Spleen (tissue), 11 donors: ENCODE measurements at regions not wholly inside any gene's neighbourhood (a gene's known extent, or its start where the extent isn't known, plus 50 kb on each side); places are given as distances from the start of the nearest gene placed in this dataset.

ENCODE experiments used
- DNase-seq: peaks from one replicate; pipeline ENCODE4 v3.0.0-alpha.2; 2020
- H3K27ac ChIP-seq, 8 donors: fragments of 200-600 bp; sonication (generic) in 7 of 8; 1 replicate in 4 of 8; 2 replicates in 4 of 8; pipeline versions ENCODE4 v1.5.0 to v1.8.0; 2016 to 2021; ENCODE audit warnings: inconsistent platforms in 4 of 8, mild to moderate bottlenecking in 4 of 8, moderate library complexity in 1 of 8
- H3K27me3 ChIP-seq, 7 donors: fragments of 200-600 bp; sonication (generic) in 6 of 7; replicated peaks in 1 of 7; 1 replicate in 4 of 7; 2 replicates in 3 of 7; pipeline versions ENCODE4 v1.5.0 to v1.8.0; 2016 to 2021; ENCODE audit warnings: inconsistent platforms in 3 of 7, mild to moderate bottlenecking in 1 of 7
- H3K36me3 ChIP-seq, 6 donors: fragments of 200-600 bp; sonication (generic) in 5 of 6; 1 replicate in 4 of 6; 2 replicates in 2 of 6; pipeline versions ENCODE4 v1.5.0 to v1.8.0; 2016 to 2021; ENCODE audit warnings: inconsistent platforms in 2 of 6
- H3K4me1 ChIP-seq, 6 donors: fragments of 200-600 bp; sonication (generic) in 5 of 6; 1 replicate in 3 of 6; 2 replicates in 3 of 6; pipeline versions ENCODE4 v1.5.0 to v1.8.0; 2016 to 2021; ENCODE audit warnings: inconsistent platforms in 3 of 6
- H3K4me3 ChIP-seq, 8 donors: fragments of 200-600 bp; sonication (generic) in 7 of 8; 1 replicate in 4 of 8; 2 replicates in 4 of 8; pipeline versions ENCODE4 v1.5.0 to v1.8.0; 2016 to 2021; ENCODE audit warnings: inconsistent platforms in 4 of 8, mild to moderate bottlenecking in 4 of 8, moderate library complexity in 2 of 8
- H3K9me3 ChIP-seq, 8 donors: fragments of 200-600 bp; sonication (generic) in 7 of 8; 1 replicate in 4 of 8; 2 replicates in 4 of 8; pipeline versions ENCODE4 v1.5.0 to v1.8.0; 2016 to 2021; ENCODE audit warnings: inconsistent platforms in 4 of 8
- CTCF ChIP-seq, 11 experiments: fragments of 200-600 bp in 7 of 11; fragments of 450-650 bp in 4 of 11; sonication (generic) in 4 of 11; IDR thresholded peaks in 8 of 11; conservative IDR thresholded peaks in 3 of 11; 1 replicate in 7 of 11; 2 replicates in 4 of 11; pipeline versions ENCODE4 v1.4.0 to v1.8.0; 2016 to 2021; ENCODE audit warnings: antibody characterized with exemption in 11 of 11, inconsistent platforms in 4 of 11, mild to moderate bottlenecking in 1 of 11
- POLR2A ChIP-seq, 3 donors: fragments of 450-650 bp; IDR thresholded peaks; one replicate each; pipeline ENCODE4 v1.5.1; 2017; ENCODE audit warnings: antibody characterized with exemption in 3 of 3, mild to moderate bottlenecking in 1 of 3
- POLR2AphosphoS5 ChIP-seq, 3 donors: sonication (generic); formaldehyde crosslinking; IDR thresholded peaks; one replicate each; pipeline ENCODE4 v1.5.1; 2017; ENCODE audit warnings: antibody characterized with exemption in 3 of 3
- WGBS, 5 donors: extraction: QIAGEN DNeasy Blood & Tissue Kit in 3 of 5; methylation state at CpG; one replicate each; pipeline versions ENCODE4 v1.1.5 to v1.1.7; 2013 to 2018; 5-methylcytosine and 5-hydroxymethylcytosine counted together
- intact Hi-C: fragments of 100-400 bp; cut with DNase I; formaldehyde crosslinking; loops from one replicate; pipeline ENCODE4 v1.15.0; 2023; ENCODE audit warnings: low total_unique reads
- donor health status: healthy with polysubstance abuse.
- donor health status: DM: no; HTN: no; CAD: no; lungs with moderate emphysema.
- donor health status: DM: no; HTN: no; CAD: no.
- donor health status: Bipolar disorder and iron deficiency.
- donor health status: healthy.
- donor health status: DM: no; HTN: no; CAD: no.
- donor health status: DM: yes; HTN: yes; CAD: no.

GRCh38 chr12:114955414-114956014 lies 271.5 kb upstream of the TBX3 start:
- no peaks in the 10 kb centered on the region for H3K4me1 ChIP-seq
- 55 to 63% (median 57%) methylated on average over 2 of the region's 2 CpGs for WGBS, 5 donors
- H3K27me3 ChIP-seq: no peaks in the 10 kb centered on the region
- no peak for TF ChIP-seq POLR2AphosphoS5 (IDR thresholded peaks at IDR 0.05)
- TF ChIP-seq CTCF (IDR thresholded peaks at IDR 0.05 in 8 of 11, conservative IDR thresholded peaks at IDR 0.05 in 3 of 11): no peak
- TF ChIP-seq POLR2A (IDR thresholded peaks at IDR 0.05): no peak
- no peak overlapping the region for H3K27ac ChIP-seq
- no peak for DNase-seq
- H3K4me3 ChIP-seq: no peak overlapping the region
- no peaks in the 10 kb centered on the region for H3K36me3 ChIP-seq
- intact Hi-C loops: no loop called here
- no peaks in the 10 kb centered on the region for H3K9me3 ChIP-seq

GRCh38 chr12:114954511-114955055 lies 270.6 kb upstream of the TBX3 start:
- WGBS, 5 donors: 72 to 84% (median 77%) methylated on average over 6 of the region's 6 CpGs
- H3K27ac ChIP-seq: no peak overlapping the region
- intact Hi-C loops: no loop called here

GRCh38 chr12:114952573-114953271 lies 268.7 kb upstream of the TBX3 start:
- Histone ChIP-seq H3K27ac (no peak overlapping the region), H3K36me3 (no peaks in the 10 kb centered on the region), H3K27me3 (no peaks in the 10 kb centered on the region), H3K9me3 (no peaks in the 10 kb centered on the region), H3K4me3 (no peak overlapping the region), H3K4me1 (no peaks in the 10 kb centered on the region)
- DNase-seq: no peak
- TF ChIP-seq POLR2A (IDR thresholded peaks at IDR 0.05) (no peak), CTCF (IDR thresholded peaks at IDR 0.05 in 8 of 11, conservative IDR thresholded peaks at IDR 0.05 in 3 of 11) (no peak), POLR2AphosphoS5 (IDR thresholded peaks at IDR 0.05) (no peak)
- 69 to 77% (median 76%) methylated on average over 18 of the region's 18 CpGs for WGBS, 5 donors
- intact Hi-C loops: no loop called here

More at GRCh38 chr12:114954511-114955055, 270.6 kb upstream of the TBX3 start:
- no peak for DNase-seq
- H3K36me3 ChIP-seq: no peaks in the 10 kb centered on the region
- no peaks in the 10 kb centered on the region for H3K4me1 ChIP-seq
- no peaks in the 10 kb centered on the region for H3K9me3 ChIP-seq
- TF ChIP-seq POLR2A (IDR thresholded peaks at IDR 0.05) (no peak), POLR2AphosphoS5 (IDR thresholded peaks at IDR 0.05) (no peak)
- H3K27me3 ChIP-seq: no peaks in the 10 kb centered on the region
- H3K4me3 ChIP-seq: no peak overlapping the region

GRCh38 chr12:114949058-114949820 lies 265.3 kb upstream of the TBX3 start:
- Histone ChIP-seq H3K4me3 (no peak overlapping the region), H3K36me3 (no peaks in the 10 kb centered on the region), H3K27me3 (no peaks in the 10 kb centered on the region), H3K9me3 (no peaks in the 10 kb centered on the region), H3K27ac (no peak overlapping the region), H3K4me1 (no peaks in the 10 kb centered on the region)
- DNase-seq: no peak
- intact Hi-C loops: no loop called here
- WGBS, 5 donors: 64 to 74% (median 69%) methylated on average over 8 of the region's 8 CpGs
- TF ChIP-seq POLR2A (IDR thresholded peaks at IDR 0.05) (no peak), POLR2AphosphoS5 (IDR thresholded peaks at IDR 0.05) (no peak), CTCF (IDR thresholded peaks at IDR 0.05 in 8 of 11, conservative IDR thresholded peaks at IDR 0.05 in 3 of 11) (no peak)
